Keratinocyte (primary cell): ENCODE measurements at regions not wholly inside any gene's neighbourhood (a gene's known extent, or its start where the extent isn't known, plus 50 kb on each side); places are given as distances from the start of the nearest gene placed in this dataset.

Source experiments
- DNase-seq: peaks from one replicate; pipeline ENCODE4 v3.0.0-alpha.2; 2011; ENCODE audit warnings: low read depth, missing footprints, low spot score
- FAIRE-seq: peaks from 2 replicates; lab custom pipeline; 2011; peaks lifted over from hg19 to GRCh38; lab: Jason Lieb, UNC
- H2AFZ ChIP-seq: 2 replicates; pipeline ENCODE4 v1.6.0; 2012; ENCODE audit warnings: low read length, control low read depth, inconsistent platforms; ENCODE audit not compliant: control insufficient read depth
- H3K27ac ChIP-seq: 2 replicates; pipeline ENCODE4 v1.5.1; 2011; ENCODE audit warnings: low read length; ENCODE audit not compliant: control insufficient read depth, insufficient read depth
- H3K27me3 ChIP-seq: 3 replicates; pipeline ENCODE4 v1.6.0; 2011; ENCODE audit warnings: low read length; ENCODE audit not compliant: control insufficient read depth, insufficient read depth; ENCODE audit errors: extremely low read depth
- H3K36me3 ChIP-seq, 2 experiments: 2 replicates in 1 of 2; 3 replicates in 1 of 2; pipeline ENCODE4 v1.5.1; 2011; ENCODE audit warnings: low read length in 2 of 2, mild to moderate bottlenecking in 1 of 2; ENCODE audit not compliant: control insufficient read depth in 2 of 2, insufficient read depth in 2 of 2; ENCODE audit errors: extremely low read depth in 1 of 2
- H3K4me1 ChIP-seq: 3 replicates; pipeline ENCODE4 v1.5.1; 2011; ENCODE audit warnings: low read length; ENCODE audit not compliant: control insufficient read depth, insufficient read depth; ENCODE audit errors: extremely low read depth
- H3K4me2 ChIP-seq: 3 replicates; pipeline ENCODE4 v1.6.0; 2011; ENCODE audit warnings: low read depth, low read length; ENCODE audit not compliant: control insufficient read depth, insufficient read depth; ENCODE audit errors: extremely low read depth
- H3K4me3 ChIP-seq, 3 experiments: fragments of 200-600 bp in 1 of 3; sonication (generic) in 1 of 3; 2 replicates in 2 of 3; 3 replicates in 1 of 3; pipeline ENCODE4 v1.5.1; 2011 to 2016; ENCODE audit warnings: low read length in 3 of 3, mild to moderate bottlenecking in 3 of 3, control low read depth in 2 of 3, inconsistent platforms in 1 of 3, low read depth in 1 of 3, mixed read lengths in 1 of 3, mixed run types in 1 of 3, moderate library complexity in 1 of 3; ENCODE audit not compliant: control insufficient read depth in 2 of 3, insufficient read depth in 2 of 3; ENCODE audit errors: extremely low read depth in 1 of 3
- H3K79me2 ChIP-seq: 2 replicates; pipeline ENCODE4 v1.6.0; 2012; ENCODE audit warnings: low read length; ENCODE audit not compliant: control insufficient read depth, insufficient read depth
- H3K9ac ChIP-seq: 3 replicates; pipeline ENCODE4 v1.6.0; 2011; ENCODE audit warnings: low read length; ENCODE audit not compliant: control insufficient read depth, insufficient read depth; ENCODE audit errors: extremely low read depth
- H3K9me1 ChIP-seq: 3 replicates; pipeline ENCODE4 v1.6.0; 2011; ENCODE audit warnings: low read length; ENCODE audit not compliant: control insufficient read depth, insufficient read depth; ENCODE audit errors: extremely low read depth
- H3K9me3 ChIP-seq: 2 replicates; pipeline ENCODE4 v1.5.1; 2012; ENCODE audit warnings: low read depth, low read length; ENCODE audit not compliant: control insufficient read depth
- H4K20me1 ChIP-seq: 3 replicates; pipeline ENCODE4 v1.6.0; 2011; ENCODE audit warnings: low read length; ENCODE audit not compliant: control insufficient read depth, insufficient read depth; ENCODE audit errors: extremely low read depth
- CTCF ChIP-seq, 3 experiments: IDR thresholded peaks in 1 of 3; conservative IDR thresholded peaks in 1 of 3; optimal IDR thresholded peaks in 1 of 3; 2 replicates in 2 of 3; 3 replicates in 1 of 3; pipeline versions ENCODE3 to v1.5.1; 2011; ENCODE audit warnings: low read length in 3 of 3, mild to moderate bottlenecking in 3 of 3, moderate library complexity in 2 of 3, control low read depth in 1 of 3, inconsistent platforms in 1 of 3; ENCODE audit not compliant: insufficient read depth in 2 of 3; ENCODE audit errors: extremely low read depth in 1 of 3
- EZH2 ChIP-seq: IDR thresholded peaks from one replicate; pipeline ENCODE4 v1.6.1; 2012; ENCODE audit warnings: inconsistent platforms, mild to moderate bottlenecking, low read length, moderate library complexity
- dilution Hi-C: fragments of 300-500 bp; cut with MboI; formaldehyde crosslinking; loops from one replicate; pipeline ENCODE4 v1.7.0; 2020; ENCODE audit warnings: low sequenced_read_pairs; ENCODE audit not compliant: extremely low pct_ligation_motif_present

- no peak overlapping the region for H3K4me3 ChIP-seq
- H3K9me3 ChIP-seq, result no peaks in the 10 kb centered on the region
- FAIRE-seq (no peak), DNase-seq (no peak)
- no peaks in the 10 kb centered on the region for H3K27me3 ChIP-seq
- H4K20me1 ChIP-seq, result no peaks in the 10 kb centered on the region
- H3K27ac ChIP-seq, result no peak overlapping the region
- TF ChIP-seq EZH2 (no peak), CTCF (optimal IDR thresholded peaks at IDR 0.05 in 1 of 3, IDR thresholded peaks at IDR 0.05 in 1 of 3, conservative IDR thresholded peaks at IDR 0.05 in 1 of 3; ENCODE audit: extremely low read depth in 1 of 3, insufficient read depth in 2 of 3, low read length in 3 of 3) (no peak)
- H3K79me2 ChIP-seq, result no peaks in the 10 kb centered on the region
- H3K9me1 ChIP-seq, result no peaks in the 10 kb centered on the region
- no peaks in the 10 kb centered on the region for H3K36me3 ChIP-seq
- no peak overlapping the region for H3K4me2 ChIP-seq
- no peaks in the 10 kb centered on the region for H3K4me1 ChIP-seq
- no peak overlapping the region for H3K9ac ChIP-seq
- H2AFZ ChIP-seq, result no peak overlapping the region
- dilution Hi-C loops, result no loop called here
These were observed 102.2 kb downstream of the TUSC7 start for GRCh38 chr3:116811754-116812153.

- no peak overlapping the region for H3K4me3 ChIP-seq
- no peaks in the 10 kb centered on the region for H4K20me1 ChIP-seq
- no peaks in the 10 kb centered on the region for H3K9me1 ChIP-seq
- H3K4me1 ChIP-seq, result no peaks in the 10 kb centered on the region
- no peaks in the 10 kb centered on the region for H3K79me2 ChIP-seq
- H3K9me3 ChIP-seq, result no peaks in the 10 kb centered on the region
- no peaks in the 10 kb centered on the region for H3K36me3 ChIP-seq
- DNase-seq (no peak), FAIRE-seq (no peak)
- no peak overlapping the region for H3K9ac ChIP-seq
- H3K27me3 ChIP-seq, result no peaks in the 10 kb centered on the region
- no peak overlapping the region for H3K27ac ChIP-seq
- dilution Hi-C loops, result no loop called here
- H2AFZ ChIP-seq, result no peak overlapping the region
- no peak overlapping the region for H3K4me2 ChIP-seq
- TF ChIP-seq EZH2 (no peak), CTCF (optimal IDR thresholded peaks at IDR 0.05 in 1 of 3, IDR thresholded peaks at IDR 0.05 in 1 of 3, conservative IDR thresholded peaks at IDR 0.05 in 1 of 3; ENCODE audit: extremely low read depth in 1 of 3, insufficient read depth in 2 of 3, low read length in 3 of 3) (no peak)
These were observed 103.4 kb downstream of the TUSC7 start for GRCh38 chr3:116812949-116813348.
